Keratinocyte (primary cell): ENCODE measurements at regions not wholly inside any gene's neighbourhood (a gene's known extent, or its start where the extent isn't known, plus 50 kb on each side); places are given as distances from the start of the nearest gene placed in this dataset.

ENCODE experiments used
- DNase-seq: peaks from one replicate; pipeline ENCODE4 v3.0.0-alpha.2; 2011; ENCODE audit warnings: low read depth, missing footprints, low spot score
- FAIRE-seq: peaks from 2 replicates; lab custom pipeline; 2011; peaks lifted over from hg19 to GRCh38; lab: Jason Lieb, UNC
- H2AFZ ChIP-seq: 2 replicates; pipeline ENCODE4 v1.6.0; 2012; ENCODE audit warnings: low read length, control low read depth, inconsistent platforms; ENCODE audit not compliant: control insufficient read depth
- H3K27ac ChIP-seq: 2 replicates; pipeline ENCODE4 v1.5.1; 2011; ENCODE audit warnings: low read length; ENCODE audit not compliant: control insufficient read depth, insufficient read depth
- H3K27me3 ChIP-seq: 3 replicates; pipeline ENCODE4 v1.6.0; 2011; ENCODE audit warnings: low read length; ENCODE audit not compliant: control insufficient read depth, insufficient read depth; ENCODE audit errors: extremely low read depth
- H3K36me3 ChIP-seq, 2 experiments: 2 replicates in 1 of 2; 3 replicates in 1 of 2; pipeline ENCODE4 v1.5.1; 2011; ENCODE audit warnings: low read length in 2 of 2, mild to moderate bottlenecking in 1 of 2; ENCODE audit not compliant: control insufficient read depth in 2 of 2, insufficient read depth in 2 of 2; ENCODE audit errors: extremely low read depth in 1 of 2
- H3K4me1 ChIP-seq: 3 replicates; pipeline ENCODE4 v1.5.1; 2011; ENCODE audit warnings: low read length; ENCODE audit not compliant: control insufficient read depth, insufficient read depth; ENCODE audit errors: extremely low read depth
- H3K4me2 ChIP-seq: 3 replicates; pipeline ENCODE4 v1.6.0; 2011; ENCODE audit warnings: low read depth, low read length; ENCODE audit not compliant: control insufficient read depth, insufficient read depth; ENCODE audit errors: extremely low read depth
- H3K4me3 ChIP-seq, 3 experiments: fragments of 200-600 bp in 1 of 3; sonication (generic) in 1 of 3; 2 replicates in 2 of 3; 3 replicates in 1 of 3; pipeline ENCODE4 v1.5.1; 2011 to 2016; ENCODE audit warnings: low read length in 3 of 3, mild to moderate bottlenecking in 3 of 3, control low read depth in 2 of 3, inconsistent platforms in 1 of 3, low read depth in 1 of 3, mixed read lengths in 1 of 3, mixed run types in 1 of 3, moderate library complexity in 1 of 3; ENCODE audit not compliant: control insufficient read depth in 2 of 3, insufficient read depth in 2 of 3; ENCODE audit errors: extremely low read depth in 1 of 3
- H3K79me2 ChIP-seq: 2 replicates; pipeline ENCODE4 v1.6.0; 2012; ENCODE audit warnings: low read length; ENCODE audit not compliant: control insufficient read depth, insufficient read depth
- H3K9ac ChIP-seq: 3 replicates; pipeline ENCODE4 v1.6.0; 2011; ENCODE audit warnings: low read length; ENCODE audit not compliant: control insufficient read depth, insufficient read depth; ENCODE audit errors: extremely low read depth
- H3K9me1 ChIP-seq: 3 replicates; pipeline ENCODE4 v1.6.0; 2011; ENCODE audit warnings: low read length; ENCODE audit not compliant: control insufficient read depth, insufficient read depth; ENCODE audit errors: extremely low read depth
- H3K9me3 ChIP-seq: 2 replicates; pipeline ENCODE4 v1.5.1; 2012; ENCODE audit warnings: low read depth, low read length; ENCODE audit not compliant: control insufficient read depth
- H4K20me1 ChIP-seq: 3 replicates; pipeline ENCODE4 v1.6.0; 2011; ENCODE audit warnings: low read length; ENCODE audit not compliant: control insufficient read depth, insufficient read depth; ENCODE audit errors: extremely low read depth
- CTCF ChIP-seq, 3 experiments: IDR thresholded peaks in 1 of 3; conservative IDR thresholded peaks in 1 of 3; optimal IDR thresholded peaks in 1 of 3; 2 replicates in 2 of 3; 3 replicates in 1 of 3; pipeline versions ENCODE3 to v1.5.1; 2011; ENCODE audit warnings: low read length in 3 of 3, mild to moderate bottlenecking in 3 of 3, moderate library complexity in 2 of 3, control low read depth in 1 of 3, inconsistent platforms in 1 of 3; ENCODE audit not compliant: insufficient read depth in 2 of 3; ENCODE audit errors: extremely low read depth in 1 of 3
- EZH2 ChIP-seq: IDR thresholded peaks from one replicate; pipeline ENCODE4 v1.6.1; 2012; ENCODE audit warnings: inconsistent platforms, mild to moderate bottlenecking, low read length, moderate library complexity
- dilution Hi-C: fragments of 300-500 bp; cut with MboI; formaldehyde crosslinking; loops from one replicate; pipeline ENCODE4 v1.7.0; 2020; ENCODE audit warnings: low sequenced_read_pairs; ENCODE audit not compliant: extremely low pct_ligation_motif_present

DNA sequence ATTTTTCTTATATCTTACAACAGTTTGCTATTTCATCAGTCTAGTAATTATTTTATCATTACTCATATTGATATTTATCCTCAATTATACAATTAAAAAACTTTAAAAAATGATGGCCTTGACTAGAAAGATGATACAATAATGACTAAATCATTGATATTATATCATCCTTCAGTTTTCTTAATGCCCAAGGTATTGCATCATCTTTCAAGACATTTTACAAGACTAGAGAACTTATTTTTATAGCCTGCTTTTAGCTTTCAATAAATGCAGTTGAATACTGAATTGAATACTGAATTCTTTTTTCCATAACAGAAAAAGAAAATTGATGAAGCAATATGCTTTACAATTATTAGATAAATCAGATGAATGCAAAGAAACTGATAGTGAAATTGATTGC lies 886.5 kb upstream of the LRRC4C start:
- Histone ChIP-seq H3K9me3 (no peaks in the 10 kb centered on the region), H3K79me2 (no peaks in the 10 kb centered on the region), H3K9ac (no peak overlapping the region), H3K27ac (no peak overlapping the region), H3K27me3 (no peaks in the 10 kb centered on the region), H3K36me3 (no peaks in the 10 kb centered on the region), H3K9me1 (no peaks in the 10 kb centered on the region), H3K4me3 (no peak overlapping the region), H3K4me2 (no peak overlapping the region), H2AFZ (no peak overlapping the region), H3K4me1 (no peaks in the 10 kb centered on the region), H4K20me1 (no peaks in the 10 kb centered on the region)
- no peak for TF ChIP-seq EZH2
- TF ChIP-seq CTCF (optimal IDR thresholded peaks at IDR 0.05 in 1 of 3, IDR thresholded peaks at IDR 0.05 in 1 of 3, conservative IDR thresholded peaks at IDR 0.05 in 1 of 3; ENCODE audit: extremely low read depth in 1 of 3, insufficient read depth in 2 of 3, low read length in 3 of 3), result no peak
- FAIRE-seq (no peak), DNase-seq (no peak)
- dilution Hi-C loops, result no loop called here

- dilution Hi-C loops, result no loop called here
- H3K4me3 ChIP-seq, result no peak overlapping the region
- H3K4me1 ChIP-seq, result no peaks in the 10 kb centered on the region
- H3K27ac ChIP-seq, result no peak overlapping the region
- no peak overlapping the region for H2AFZ ChIP-seq
- no peaks in the 10 kb centered on the region for H3K27me3 ChIP-seq
- H3K36me3 ChIP-seq, result no peaks in the 10 kb centered on the region
- no peaks in the 10 kb centered on the region for H3K79me2 ChIP-seq
- no peak overlapping the region for H3K9ac ChIP-seq
- H3K4me2 ChIP-seq, result no peak overlapping the region
- no peaks in the 10 kb centered on the region for H3K9me3 ChIP-seq
- TF ChIP-seq EZH2 (no peak), CTCF (optimal IDR thresholded peaks at IDR 0.05 in 1 of 3, IDR thresholded peaks at IDR 0.05 in 1 of 3, conservative IDR thresholded peaks at IDR 0.05 in 1 of 3; ENCODE audit: extremely low read depth in 1 of 3, insufficient read depth in 2 of 3, low read length in 3 of 3) (no peak)
- no peak for FAIRE-seq
- no peaks in the 10 kb centered on the region for H4K20me1 ChIP-seq
- no peak for DNase-seq
- H3K9me1 ChIP-seq, result no peaks in the 10 kb centered on the region
Measured at GRCh38 chr11:42363701-42364100, 904.2 kb upstream of the LRRC4C start.
